ENCODE measurements at regions not wholly inside any gene's neighbourhood (a gene's known extent, or its start where the extent isn't known, plus 50 kb on each side); places are given as distances from the start of the nearest gene placed in this dataset.

- no peak for TF ChIP-seq CEBPB (IDR thresholded peaks at IDR 0.05; ENCODE audit: borderline replicate concordance, low read depth, low read length)
- TF ChIP-seq GTF2F1 (IDR thresholded peaks at IDR 0.05; ENCODE audit: low read length) = no peak
- TF ChIP-seq NFYB (CRISPR knock-in tag; IDR thresholded peaks at IDR 0.05) = no peak
- TF ChIP-seq ZNF768 (CRISPR knock-in tag; IDR thresholded peaks at IDR 0.05) = no peak
Observed at GRCh38 chr3:124295362-124295761, 303.4 kb upstream of the ROPN1 start (continued).

- Histone ChIP-seq H3K4me2 (ENCODE audit: low read depth, low read length) (no peak overlapping the region), H3K4me1 (ENCODE audit: insufficient read depth, low read length) (no peaks in the 10 kb centered on the region), H3K9me3 (ENCODE audit: low read length) (no peaks in the 10 kb centered on the region), H3K27ac (ENCODE audit: extremely low read length, insufficient read depth, low read length) (no peak overlapping the region), H3K27me3 (ENCODE audit: control insufficient read depth in 1 of 2, insufficient read depth in 2 of 2, low read length in 2 of 2) (peaks cover 0 to 18% of the 10 kb centered on the region in 2 experiments; a peak in 2 of 5 replicates), H3K36me3 (replicated peaks in 1 of 2; ENCODE audit: control insufficient read depth in 1 of 2, insufficient read depth in 2 of 2, low read length in 2 of 2) (no peaks in the 10 kb centered on the region), H4K20me1 (ENCODE audit: insufficient read depth, low read length) (no peaks in the 10 kb centered on the region), H3K79me2 (ENCODE audit: insufficient read depth, low read length) (no peaks in the 10 kb centered on the region), H3K4me3 (replicated peaks in 1 of 3; ENCODE audit: insufficient read depth in 1 of 3, low read depth in 2 of 3, low read length in 3 of 3) (no peak overlapping the region), H2AFZ (ENCODE audit: low read length) (no peak overlapping the region), H3K9ac (ENCODE audit: insufficient read depth, low read depth, low read length) (no peak overlapping the region)
- TF ChIP-seq SMYD3 (CRISPR knock-in tag; IDR thresholded peaks at IDR 0.05) = no peak
- TF ChIP-seq ELF3 (CRISPR knock-in tag; IDR thresholded peaks at IDR 0.05) = no peak
- TF ChIP-seq ZBTB49 (CRISPR knock-in tag; IDR thresholded peaks at IDR 0.05; ENCODE audit: borderline replicate concordance) = no peak
- no peak for TF ChIP-seq ZNF782 (CRISPR knock-in tag; IDR thresholded peaks at IDR 0.05; ENCODE audit: borderline replicate concordance)
- no peak for TF ChIP-seq GLI4 (CRISPR knock-in tag; IDR thresholded peaks at IDR 0.05; ENCODE audit: borderline replicate concordance)
- no peak for TF ChIP-seq NCOR1 (IDR thresholded peaks at IDR 0.05; ENCODE audit: borderline replicate concordance, low read length)
- no peak for TF ChIP-seq CBFB (CRISPR knock-in tag; IDR thresholded peaks at IDR 0.05)
- TF ChIP-seq HOXA9 (CRISPR knock-in tag; IDR thresholded peaks at IDR 0.05; ENCODE audit: borderline replicate concordance) = no peak
- TF ChIP-seq ZNF792 (CRISPR knock-in tag; IDR thresholded peaks at IDR 0.05) = no peak
- no peak for TF ChIP-seq NCOA1 (CRISPR knock-in tag; IDR thresholded peaks at IDR 0.05)
- TF ChIP-seq SYNCRIP (IDR thresholded peaks at IDR 0.05; ENCODE audit: insufficient read depth, low read depth, low read length) = no peak
- no peak for TF ChIP-seq ZNF317 (CRISPR knock-in tag; IDR thresholded peaks at IDR 0.05)
- no peak for TF ChIP-seq SUZ12 (IDR thresholded peaks at IDR 0.05; ENCODE audit: low read depth, low read length)
- no peak for TF ChIP-seq ZNF672 (CRISPR knock-in tag; IDR thresholded peaks at IDR 0.05)
- no peak for TF ChIP-seq HHEX (CRISPR knock-in tag; IDR thresholded peaks at IDR 0.05)
- POLR2A ChIA-PET = no interaction called here
- no TSS peak for BruUV-seq (replicated peaks)
- in situ Hi-C loops (cut with HindIII; ENCODE audit: extremely low pct_ligation_motif_present, low pct_unique_long_range_greater_than_20kb) (no loop called here), intact Hi-C loops (cut with micrococcal nuclease; ENCODE audit: unreplicated experiment) (no loop called here)
- no peak for FAIRE-seq
- WGBS (ENCODE audit: low lambda C conversion rate) = 2% methylated on average over 7 of the region's 7 CpGs
- DNase-seq (ENCODE audit: low spot score) = no peak
- CTCF ChIA-PET (ENCODE audit: low intra/inter-chr PET ratio, low total read pairs) = no interaction called here
- ATAC-seq = no peak
Observed at GRCh38 chr3:124296406-124296805, 304.5 kb upstream of the ROPN1 start.

Data from HepG2 (cell line).